ENCODE measurements at regions not wholly inside any gene's neighbourhood (a gene's known extent, or its start where the extent isn't known, plus 50 kb on each side); places are given as distances from the start of the nearest gene placed in this dataset.
"Not testable (repeated sequence)": the region's sequence is repeated elsewhere in the genome, so short reads cannot be mapped to it uniquely, and the experiment has no call there.

- H3K27ac ChIP-seq: no peak overlapping the region
- peak; percentile 63 for TF ChIP-seq CTCF (conservative IDR thresholded peaks at IDR 0.05)
Observed at GRCh38 chr5:84450617-84451414, 66.1 kb upstream of the EDIL3 start.

- no peak for TF ChIP-seq CTCF (conservative IDR thresholded peaks at IDR 0.05)
- no peak overlapping the region for H3K27ac ChIP-seq
Observed at GRCh38 chr5:84445049-84445685, 60.5 kb upstream of the EDIL3 start.

- no peak overlapping the region for H3K27ac ChIP-seq
- no peak for TF ChIP-seq CTCF (conservative IDR thresholded peaks at IDR 0.05)
Observed at GRCh38 chr5:84438456-84438855, 53.8 kb upstream of the EDIL3 start.

GRCh38 chr5:84437673-84438315, 53.1 kb upstream of the EDIL3 start:
- TF ChIP-seq CTCF (conservative IDR thresholded peaks at IDR 0.05): no peak
- H3K27ac ChIP-seq: no peak overlapping the region

GRCh38 chr5:84436866-84437265, 52.2 kb upstream of the EDIL3 start:
- TF ChIP-seq CTCF (conservative IDR thresholded peaks at IDR 0.05): no peak
- H3K27ac ChIP-seq: no peak overlapping the region

GRCh38 chr5:84435861-84436346, 51.2 kb upstream of the EDIL3 start:
- H3K27ac ChIP-seq: not testable (repeated sequence)
